HG02623 (cell line): ENCODE measurements at regions not wholly inside any gene's neighbourhood (a gene's known extent, or its start where the extent isn't known, plus 50 kb on each side); places are given as distances from the start of the nearest gene placed in this dataset.
"Not testable (repeated sequence)": the region's sequence is repeated elsewhere in the genome, so short reads cannot be mapped to it uniquely, and the experiment has no call there.

Experiments used
- ATAC-seq: cut with Tn5 transposase; IDR thresholded peaks from one replicate; pipeline ENCODE4 v1.9.1; 2021; ENCODE audit warnings: moderate library complexity; ENCODE audit not compliant: unreplicated experiment

GRCh38 chr6:84581494-84582259, 182.7 kb downstream of the TBX18 start:
- ATAC-seq: no peak

GRCh38 chr6:84579404-84579803, 185.0 kb downstream of the TBX18 start:
- ATAC-seq: no peak

- no peak for ATAC-seq
Observed at GRCh38 chr6:84576029-84576428, 188.4 kb downstream of the TBX18 start.

GRCh38 chr6:84575264-84575663, 189.1 kb downstream of the TBX18 start:
- ATAC-seq: peak; percentile 94

- no peak for ATAC-seq
Observed at GRCh38 chr6:84569882-84570281, 194.5 kb downstream of the TBX18 start.

- no peak for ATAC-seq
Observed at GRCh38 chr6:84568971-84569370, 195.4 kb downstream of the TBX18 start.

GRCh38 chr6:84565718-84566117, 198.7 kb downstream of the TBX18 start:
- not testable (repeated sequence) for ATAC-seq

- no peak for ATAC-seq
Observed at GRCh38 chr6:84560436-84561390, 203.7 kb downstream of the TBX18 start.

- ATAC-seq: no peak
Observed at GRCh38 chr6:84556541-84557335, 207.7 kb downstream of the TBX18 start.

- ATAC-seq: no peak
Observed at GRCh38 chr6:84554706-84555105, 209.7 kb downstream of the TBX18 start.

GRCh38 chr6:84554074-84554473, 210.3 kb downstream of the TBX18 start:
- no peak for ATAC-seq

GRCh38 chr6:84553527-84553926, 210.9 kb downstream of the TBX18 start:
- no peak for ATAC-seq

GRCh38 chr6:84551797-84552196, 212.6 kb downstream of the TBX18 start:
- no peak for ATAC-seq

GRCh38 chr6:84549917-84550316, 214.5 kb downstream of the TBX18 start:
- ATAC-seq: no peak

- no peak for ATAC-seq
Observed at GRCh38 chr6:84547341-84547801, 217.0 kb downstream of the TBX18 start.

- no peak for ATAC-seq
Observed at GRCh38 chr6:84546427-84546914, 217.9 kb downstream of the TBX18 start.

- ATAC-seq: no peak
Observed at GRCh38 chr6:84539122-84539856, 225.1 kb downstream of the TBX18 start.

- ATAC-seq: no peak
Observed at GRCh38 chr6:84536885-84537638, 227.3 kb downstream of the TBX18 start.

- no peak for ATAC-seq
Observed at GRCh38 chr6:84528201-84528600, 236.2 kb downstream of the TBX18 start.
